GM23338 (cell line): ENCODE measurements at regions not wholly inside any gene's neighbourhood (a gene's known extent, or its start where the extent isn't known, plus 50 kb on each side); places are given as distances from the start of the nearest gene placed in this dataset.

Experiments used
- ATAC-seq: fragments of 200-7000 bp; cut with Tn5 transposase; 3 replicates; pipeline ENCODE4 v1.9.1; 2020
- DNase-seq: peaks from one replicate; pipeline ENCODE4 v3.0.0-alpha.2; 2015; ENCODE audit warnings: low spot score
- H2AFZ ChIP-seq: fragments of 200-600 bp; sonication (generic); 2 replicates; pipeline ENCODE4 v1.8.0; 2016; ENCODE audit warnings: antibody characterized with exemption, mild to moderate bottlenecking, moderate library complexity
- H3F3A ChIP-seq: fragments of 200-600 bp; sonication (generic); replicated peaks from 2 replicates; pipeline ENCODE4 v1.8.0; 2017; ENCODE audit warnings: antibody characterized with exemption, mixed run types, low read depth
- H3K27ac ChIP-seq: fragments of 200-600 bp; sonication (generic); 2 replicates; pipeline ENCODE4 v1.6.1; 2016; ENCODE audit warnings: low read depth
- H3K27me3 ChIP-seq: fragments of 200-600 bp; sonication (generic); 2 replicates; pipeline ENCODE4 v1.8.0; 2016; ENCODE audit warnings: mild to moderate bottlenecking, mixed run types, moderate library complexity; ENCODE audit not compliant: insufficient read depth
- H3K36me3 ChIP-seq: fragments of 200-600 bp; sonication (generic); 2 replicates; pipeline ENCODE4 v1.8.0; 2016; ENCODE audit warnings: mild to moderate bottlenecking; ENCODE audit not compliant: insufficient read depth
- H3K4me1 ChIP-seq: fragments of 200-600 bp; sonication (generic); 2 replicates; pipeline ENCODE4 v1.8.0; 2016; ENCODE audit warnings: mild to moderate bottlenecking, moderate library complexity; ENCODE audit not compliant: insufficient read depth
- H3K4me2 ChIP-seq: fragments of 200-600 bp; sonication (generic); 2 replicates; pipeline ENCODE4 v1.7.1; 2017; ENCODE audit warnings: mixed run types
- H3K4me3 ChIP-seq: fragments of 200-600 bp; sonication (generic); 2 replicates; pipeline ENCODE4 v1.6.1; 2016; ENCODE audit warnings: mixed run types
- H3K79me2 ChIP-seq: fragments of 200-600 bp; sonication (generic); replicated peaks from 2 replicates; pipeline ENCODE4 v1.8.0; 2017; ENCODE audit warnings: mild to moderate bottlenecking; ENCODE audit not compliant: insufficient read depth
- H3K9me2 ChIP-seq: fragments of 200-600 bp; sonication (generic); 2 replicates; pipeline ENCODE4 v1.8.0; 2017; ENCODE audit not compliant: insufficient read depth
- H4K20me1 ChIP-seq: fragments of 200-600 bp; sonication (generic); replicated peaks from 2 replicates; pipeline ENCODE4 v1.8.0; 2017; ENCODE audit warnings: mild to moderate bottlenecking; ENCODE audit not compliant: insufficient read depth
- H3K27ac Mint-ChIP-seq: 2 replicates; pipeline ENCODE4 v1.8.0; 2020; ENCODE audit warnings: inconsistent platforms, mild to moderate bottlenecking, moderate library complexity, mixed read lengths
- H3K27me3 Mint-ChIP-seq: 3 replicates; pipeline ENCODE4 v1.8.0; 2022; ENCODE audit warnings: low read depth, mild to moderate bottlenecking, moderate library complexity, mixed read lengths, inconsistent platforms; ENCODE audit not compliant: insufficient read depth, poor library complexity
- H3K36me3 Mint-ChIP-seq: 3 replicates; pipeline ENCODE4 v1.8.0; 2021; ENCODE audit warnings: low read depth, mild to moderate bottlenecking, inconsistent platforms, moderate library complexity, mixed read lengths
- H3K4me1 Mint-ChIP-seq: 3 replicates; pipeline ENCODE4 v1.8.0; 2020; ENCODE audit warnings: mild to moderate bottlenecking, inconsistent platforms, mixed read lengths
- H3K4me3 Mint-ChIP-seq: 3 replicates; pipeline ENCODE4 v1.8.0; 2021; ENCODE audit warnings: moderate library complexity, mild to moderate bottlenecking, inconsistent platforms, mixed read lengths
- H3K9me3 Mint-ChIP-seq: 3 replicates; pipeline ENCODE4 v1.8.0; 2020; ENCODE audit warnings: moderate library complexity, mild to moderate bottlenecking, inconsistent platforms, mixed read lengths
- POLR2AphosphoS5 ChIP-seq: IDR thresholded peaks from 2 replicates; pipeline ENCODE4 v1.6.1; 2016; ENCODE audit warnings: antibody characterized with exemption, low read depth
- REST ChIP-seq: IDR thresholded peaks from one replicate; pipeline ENCODE4 v1.6.1; 2018; ENCODE audit warnings: antibody characterized with exemption; ENCODE audit not compliant: unreplicated experiment
- STAT1 ChIP-seq: IDR thresholded peaks from one replicate; pipeline ENCODE4 v1.6.1; 2016; ENCODE audit warnings: antibody characterized with exemption; ENCODE audit not compliant: unreplicated experiment
- ZNF331 ChIP-seq: fragments of 250-450 bp; sonication (Bioruptor Pico); IDR thresholded peaks from 2 replicates; pipeline ENCODE4 v1.5.0; 2020; ENCODE audit warnings: low read depth, mild to moderate bottlenecking, moderate library complexity
- TF ChIP-seq, protein P1 (sequence below), 2 experiments: fragments of 200-600 bp in 1 of 2; sonication (generic) in 1 of 2; conservative IDR thresholded peaks; 2 replicates each; pipeline versions ENCODE4 v1.5.1 to v1.6.1; 2016 to 2017; ENCODE audit warnings: antibody characterized with exemption in 2 of 2, low read depth in 2 of 2, mild to moderate bottlenecking in 2 of 2, moderate library complexity in 1 of 2

DNA sequence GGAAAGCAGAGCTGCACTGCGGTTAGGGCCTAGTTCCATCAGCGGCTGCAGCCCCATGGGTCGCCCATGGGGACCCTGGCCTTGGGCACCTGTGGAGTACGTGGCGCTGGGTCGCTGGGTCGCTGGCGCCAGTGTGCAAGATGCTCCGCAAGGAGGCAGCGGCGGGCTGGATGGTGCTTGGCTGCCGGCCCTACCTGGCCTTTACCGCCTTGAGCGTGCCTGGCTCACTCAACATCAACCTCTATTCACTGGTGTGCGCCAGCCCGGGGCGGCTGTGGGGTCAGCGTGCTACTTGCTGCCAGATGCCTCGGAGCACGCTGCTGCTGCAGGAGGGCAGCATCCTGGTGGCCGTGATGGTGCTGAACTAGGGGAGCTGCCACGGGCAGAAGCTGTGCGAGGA is 85.1 kb upstream of the RHOU start:
- Histone ChIP-seq H3K4me3 (peak overlapping the region; percentile 39), H3K4me1 (peaks cover 7% of the 10 kb centered on the region), H3K4me2 (peak overlapping the region; percentile 31), H4K20me1 (0 out of 2 replicates have a peak, but pooled peaks cover 8% of the 10 kb centered on the region), H3K9me2 (no peaks in the 10 kb centered on the region), H3F3A (peaks cover 16% of the 10 kb centered on the region), H2AFZ (peak overlapping the region; percentile 43; the same call in 1 of the 2 replicates), H3K27me3 (peaks cover 63% of the 10 kb centered on the region), H3K79me2 (no peaks in the 10 kb centered on the region), H3K27ac (no peak overlapping the region), H3K36me3 (no peaks in the 10 kb centered on the region)
- TF ChIP-seq ZNF331 (CRISPR knock-in tag): no peak
- TF ChIP-seq, protein P1, sequence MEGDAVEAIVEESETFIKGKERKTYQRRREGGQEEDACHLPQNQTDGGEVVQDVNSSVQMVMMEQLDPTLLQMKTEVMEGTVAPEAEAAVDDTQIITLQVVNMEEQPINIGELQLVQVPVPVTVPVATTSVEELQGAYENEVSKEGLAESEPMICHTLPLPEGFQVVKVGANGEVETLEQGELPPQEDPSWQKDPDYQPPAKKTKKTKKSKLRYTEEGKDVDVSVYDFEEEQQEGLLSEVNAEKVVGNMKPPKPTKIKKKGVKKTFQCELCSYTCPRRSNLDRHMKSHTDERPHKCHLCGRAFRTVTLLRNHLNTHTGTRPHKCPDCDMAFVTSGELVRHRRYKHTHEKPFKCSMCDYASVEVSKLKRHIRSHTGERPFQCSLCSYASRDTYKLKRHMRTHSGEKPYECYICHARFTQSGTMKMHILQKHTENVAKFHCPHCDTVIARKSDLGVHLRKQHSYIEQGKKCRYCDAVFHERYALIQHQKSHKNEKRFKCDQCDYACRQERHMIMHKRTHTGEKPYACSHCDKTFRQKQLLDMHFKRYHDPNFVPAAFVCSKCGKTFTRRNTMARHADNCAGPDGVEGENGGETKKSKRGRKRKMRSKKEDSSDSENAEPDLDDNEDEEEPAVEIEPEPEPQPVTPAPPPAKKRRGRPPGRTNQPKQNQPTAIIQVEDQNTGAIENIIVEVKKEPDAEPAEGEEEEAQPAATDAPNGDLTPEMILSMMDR (conservative IDR thresholded peaks at IDR 0.05; ENCODE audit: low read depth in 2 of 2): peak; percentile 52 to 74
- no peak for TF ChIP-seq STAT1
- Mint-ChIP-seq H3K4me3 (peak overlapping the region; percentile 42; the same call in 2 of the 3 replicates), H3K36me3 (no peaks in the 10 kb centered on the region; the same call in 2 of the 3 replicates), H3K4me1 (peaks cover 12% of the 10 kb centered on the region; the same call in 2 of the 3 replicates), H3K27ac (no peak overlapping the region), H3K27me3 (peaks cover 50% of the 10 kb centered on the region), H3K9me3 (no peaks in the 10 kb centered on the region)
- DNase-seq: peak; percentile 92
- ATAC-seq: peak; percentile 68

DNA sequence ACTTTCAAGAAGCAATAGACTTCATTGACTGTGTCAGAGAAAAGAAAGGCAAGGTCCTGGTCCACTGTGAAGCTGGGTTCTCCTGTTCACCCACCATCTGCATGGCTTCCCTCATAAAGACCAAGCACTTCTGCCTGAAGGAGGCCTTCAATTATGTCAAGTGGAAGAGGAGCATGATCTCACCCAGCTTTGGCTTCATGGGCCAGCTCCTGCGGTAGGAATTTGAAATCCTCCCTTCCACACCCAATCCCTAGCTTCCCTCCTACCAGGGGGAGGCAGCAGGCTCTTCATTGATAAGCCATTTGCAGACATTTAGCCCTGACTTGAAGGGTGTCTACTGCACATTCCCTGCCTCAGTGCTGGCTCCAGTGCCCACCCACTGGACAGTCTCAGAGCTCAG is 84.3 kb upstream of the RHOU start:
- Mint-ChIP-seq H3K36me3 (no peaks in the 10 kb centered on the region; the same call in 2 of the 3 replicates), H3K9me3 (no peaks in the 10 kb centered on the region), H3K4me1 (peaks cover 12% of the 10 kb centered on the region; the same call in 2 of the 3 replicates), H3K27me3 (peaks cover 50% of the 10 kb centered on the region), H3K27ac (no peak overlapping the region), H3K4me3 (no peak overlapping the region)
- 0 out of 2 replicates have a peak, but pooled peaks cover 8% of the 10 kb centered on the region for H4K20me1 ChIP-seq
- H3K4me3 ChIP-seq: no peak overlapping the region
- H3K4me1 ChIP-seq: peaks cover 7% of the 10 kb centered on the region
- no peak overlapping the region for H3K27ac ChIP-seq
- no peaks in the 10 kb centered on the region for H3K79me2 ChIP-seq
- no peak for TF ChIP-seq STAT1
- no peak for TF ChIP-seq POLR2AphosphoS5
- TF ChIP-seq REST: no peak
- no peak for TF ChIP-seq ZNF331 (CRISPR knock-in tag)
- no peak overlapping the region for H3K4me2 ChIP-seq
- H3K36me3 ChIP-seq: no peaks in the 10 kb centered on the region
- no peak overlapping the region; the same call in 1 of the 2 replicates for H2AFZ ChIP-seq
- ATAC-seq (no peak), DNase-seq (no peak)
- peaks cover 63% of the 10 kb centered on the region for H3K27me3 ChIP-seq
- no peaks in the 10 kb centered on the region for H3K9me2 ChIP-seq
- peaks cover 16% of the 10 kb centered on the region for H3F3A ChIP-seq
